ENCODE measurements at regions not wholly inside any gene's neighbourhood (a gene's known extent, or its start where the extent isn't known, plus 50 kb on each side); places are given as distances from the start of the nearest gene placed in this dataset.

DNA sequence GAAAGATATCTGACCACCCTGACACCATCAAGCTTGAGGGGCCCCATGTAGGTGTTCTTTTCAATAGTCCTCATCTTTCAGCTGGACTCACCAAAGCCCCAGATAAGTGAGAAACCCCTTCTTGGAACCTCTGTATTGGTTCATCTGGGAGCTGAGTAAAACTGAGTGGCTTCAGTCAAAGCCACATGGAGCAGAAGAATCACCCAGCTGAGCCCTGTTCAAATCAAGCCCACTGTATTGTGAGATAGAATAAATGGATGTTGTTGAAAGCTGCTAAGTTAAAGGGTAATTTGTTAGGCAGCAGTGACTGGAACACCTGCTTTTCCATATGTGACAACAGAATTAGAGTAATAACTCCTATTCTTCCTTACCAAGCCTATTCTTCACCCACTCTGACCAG, 64.8 kb upstream of the SDK1 start:
- H3K27ac ChIP-seq (ENCODE audit: low read depth, low read length) = no peak overlapping the region
- H3K4me1 ChIP-seq (ENCODE audit: insufficient read depth, low read length) = no peaks in the 10 kb centered on the region
- no peaks in the 10 kb centered on the region for H3K27me3 ChIP-seq (ENCODE audit: insufficient read depth, low read length)
- H3K36me3 ChIP-seq (ENCODE audit: insufficient read depth, low read length) = no peaks in the 10 kb centered on the region
- peaks cover 13% of the 10 kb centered on the region; the same call in 1 of the 2 replicates for H3K9me3 ChIP-seq (ENCODE audit: insufficient read depth, low read depth, low read length)
- H3K4me3 ChIP-seq (ENCODE audit: low read length) = no peak overlapping the region
- no peak overlapping the region for H3K9ac ChIP-seq (ENCODE audit: low read depth, low read length)

DNA sequence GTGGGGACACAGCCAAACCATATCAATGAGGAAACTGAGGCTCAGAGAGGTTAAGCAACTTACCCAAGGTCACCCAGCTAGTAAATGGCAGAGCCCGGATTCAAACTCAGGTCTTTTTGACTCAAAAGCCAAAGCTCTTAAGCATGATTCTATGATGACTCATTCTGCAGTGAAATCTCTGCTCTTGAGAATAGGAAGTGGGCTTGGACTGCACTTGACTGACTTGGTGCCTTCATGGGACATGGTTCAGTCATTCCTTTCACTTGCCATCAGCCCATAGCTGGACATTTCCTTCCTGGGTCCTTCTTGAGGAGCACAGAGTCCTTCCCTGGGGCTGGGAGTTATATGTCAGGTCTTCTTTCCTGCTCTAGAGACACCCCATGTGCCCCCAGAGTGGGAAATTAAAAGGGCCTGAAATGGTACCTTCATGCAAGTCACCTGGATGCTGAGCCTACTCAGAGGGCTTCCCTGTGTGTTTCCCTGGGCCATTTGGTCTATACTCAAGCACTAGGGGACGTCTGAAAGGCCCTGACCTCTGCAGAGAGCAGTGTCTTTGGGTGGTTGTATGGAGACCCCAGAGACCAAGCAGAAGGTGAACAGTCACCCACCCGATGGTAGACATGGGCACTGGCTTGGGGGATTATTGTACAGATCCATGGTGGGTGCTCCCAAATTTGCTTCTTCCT, 62.4 kb upstream of the SDK1 start:
- 88% methylated on average over 3 of the region's 3 CpGs for WGBS
- Histone ChIP-seq H3K4me1 (ENCODE audit: insufficient read depth, low read length) (peaks cover under 1% of the 10 kb centered on the region; the same call in 1 of the 2 replicates), H3K4me3 (ENCODE audit: low read length) (no peak overlapping the region), H3K9me3 (ENCODE audit: insufficient read depth, low read depth, low read length) (peaks cover 13% of the 10 kb centered on the region; the same call in 1 of the 2 replicates), H3K27ac (ENCODE audit: low read depth, low read length) (no peak overlapping the region), H3K36me3 (ENCODE audit: insufficient read depth, low read length) (no peaks in the 10 kb centered on the region), H3K27me3 (ENCODE audit: insufficient read depth, low read length) (no peaks in the 10 kb centered on the region), H3K9ac (ENCODE audit: low read depth, low read length) (no peak overlapping the region)

- Histone ChIP-seq H3K9me3 (ENCODE audit: insufficient read depth, low read depth, low read length) (peaks cover 13% of the 10 kb centered on the region; the same call in 1 of the 2 replicates), H3K4me3 (ENCODE audit: low read length) (no peak overlapping the region), H3K27ac (ENCODE audit: low read depth, low read length) (no peak overlapping the region), H3K36me3 (ENCODE audit: insufficient read depth, low read length) (no peaks in the 10 kb centered on the region), H3K27me3 (ENCODE audit: insufficient read depth, low read length) (no peaks in the 10 kb centered on the region), H3K9ac (ENCODE audit: low read depth, low read length) (no peak overlapping the region), H3K4me1 (ENCODE audit: insufficient read depth, low read length) (peaks cover 7% of the 10 kb centered on the region; the same call in 1 of the 2 replicates)
- WGBS = 93% methylated on average over 12 of the region's 12 CpGs
Observed at GRCh38 chr7:3239291-3239691, 61.8 kb upstream of the SDK1 start.

DNA sequence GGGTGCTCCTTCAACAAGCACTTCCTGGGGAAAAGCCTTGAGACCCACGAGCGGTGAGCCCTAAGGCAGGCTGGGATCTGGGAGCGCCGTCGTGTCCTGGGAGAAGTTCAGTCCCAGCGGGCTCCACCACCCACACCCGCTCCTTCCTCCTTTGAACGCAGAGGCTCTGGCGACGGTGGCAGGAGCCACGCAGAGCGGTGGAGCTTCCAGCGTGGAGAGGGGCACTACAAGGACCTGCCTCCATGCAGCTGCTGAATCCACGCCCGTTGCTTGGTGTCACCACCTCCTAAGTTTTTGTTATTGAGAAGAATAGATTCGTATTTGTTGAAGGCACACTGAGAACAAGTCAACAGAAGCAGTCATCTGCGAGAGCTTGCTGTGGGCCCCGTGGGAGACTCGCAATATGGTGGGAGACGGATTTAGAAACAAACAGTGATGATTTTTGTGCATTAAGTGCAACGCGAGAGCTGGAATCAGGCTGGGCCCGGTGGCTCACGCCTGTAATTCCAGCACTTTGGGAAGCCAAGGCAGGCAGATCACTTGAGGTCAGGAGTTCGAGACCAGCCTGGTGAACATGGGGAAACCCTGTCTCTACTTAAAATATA, 60.1 kb upstream of the SDK1 start:
- H3K27me3 ChIP-seq (ENCODE audit: insufficient read depth, low read length) = no peaks in the 10 kb centered on the region
- H3K27ac ChIP-seq (ENCODE audit: low read depth, low read length) = no peak overlapping the region
- peaks cover 14% of the 10 kb centered on the region; the same call in 1 of the 2 replicates for H3K4me1 ChIP-seq (ENCODE audit: insufficient read depth, low read length)
- WGBS = 93% methylated on average over 25 of the region's 25 CpGs
- H3K4me3 ChIP-seq (ENCODE audit: low read length) = no peak overlapping the region
- H3K9me3 ChIP-seq (ENCODE audit: insufficient read depth, low read depth, low read length) = peaks cover 7% of the 10 kb centered on the region; the same call in 1 of the 2 replicates
- no peaks in the 10 kb centered on the region for H3K36me3 ChIP-seq (ENCODE audit: insufficient read depth, low read length)
- no peak overlapping the region for H3K9ac ChIP-seq (ENCODE audit: low read depth, low read length)

GRCh38 chr7:3241686-3242258, 59.3 kb upstream of the SDK1 start:
- peaks cover 3% of the 10 kb centered on the region; the same call in 1 of the 2 replicates for H3K9me3 ChIP-seq (ENCODE audit: insufficient read depth, low read depth, low read length)
- H3K36me3 ChIP-seq (ENCODE audit: insufficient read depth, low read length) = no peaks in the 10 kb centered on the region
- no peak overlapping the region for H3K27ac ChIP-seq (ENCODE audit: low read depth, low read length)
- H3K4me3 ChIP-seq (ENCODE audit: low read length) = no peak overlapping the region
- peaks cover 14% of the 10 kb centered on the region; the same call in 1 of the 2 replicates for H3K4me1 ChIP-seq (ENCODE audit: insufficient read depth, low read length)
- 92% methylated on average over 6 of the region's 6 CpGs for WGBS
- no peak overlapping the region for H3K9ac ChIP-seq (ENCODE audit: low read depth, low read length)
- no peaks in the 10 kb centered on the region for H3K27me3 ChIP-seq (ENCODE audit: insufficient read depth, low read length)

GRCh38 chr7:3242398-3242972, 58.6 kb upstream of the SDK1 start:
- no peak overlapping the region for H3K4me3 ChIP-seq (ENCODE audit: low read length)
- H3K9ac ChIP-seq (ENCODE audit: low read depth, low read length) = no peak overlapping the region
- no peak overlapping the region for H3K27ac ChIP-seq (ENCODE audit: low read depth, low read length)
- H3K9me3 ChIP-seq (ENCODE audit: insufficient read depth, low read depth, low read length) = peaks cover 6% of the 10 kb centered on the region; the same call in 1 of the 2 replicates
- WGBS = 86% methylated on average over 2 of the region's 2 CpGs
- H3K36me3 ChIP-seq (ENCODE audit: insufficient read depth, low read length) = no peaks in the 10 kb centered on the region
- no peaks in the 10 kb centered on the region for H3K27me3 ChIP-seq (ENCODE audit: insufficient read depth, low read length)
- peaks cover 14% of the 10 kb centered on the region; the same call in 1 of the 2 replicates for H3K4me1 ChIP-seq (ENCODE audit: insufficient read depth, low read length)

- Histone ChIP-seq H3K9ac (ENCODE audit: low read depth, low read length) (no peak overlapping the region), H3K27ac (ENCODE audit: low read depth, low read length) (no peak overlapping the region), H3K4me3 (ENCODE audit: low read length) (no peak overlapping the region), H3K36me3 (ENCODE audit: insufficient read depth, low read length) (no peaks in the 10 kb centered on the region), H3K27me3 (ENCODE audit: insufficient read depth, low read length) (no peaks in the 10 kb centered on the region), H3K9me3 (ENCODE audit: insufficient read depth, low read depth, low read length) (peaks cover 6% of the 10 kb centered on the region; the same call in 1 of the 2 replicates), H3K4me1 (ENCODE audit: insufficient read depth, low read length) (peaks cover 14% of the 10 kb centered on the region; the same call in 1 of the 2 replicates)
- 83% methylated on average over 5 of the region's 5 CpGs for WGBS
Observed at GRCh38 chr7:3243256-3243655, 57.8 kb upstream of the SDK1 start.

DNA sequence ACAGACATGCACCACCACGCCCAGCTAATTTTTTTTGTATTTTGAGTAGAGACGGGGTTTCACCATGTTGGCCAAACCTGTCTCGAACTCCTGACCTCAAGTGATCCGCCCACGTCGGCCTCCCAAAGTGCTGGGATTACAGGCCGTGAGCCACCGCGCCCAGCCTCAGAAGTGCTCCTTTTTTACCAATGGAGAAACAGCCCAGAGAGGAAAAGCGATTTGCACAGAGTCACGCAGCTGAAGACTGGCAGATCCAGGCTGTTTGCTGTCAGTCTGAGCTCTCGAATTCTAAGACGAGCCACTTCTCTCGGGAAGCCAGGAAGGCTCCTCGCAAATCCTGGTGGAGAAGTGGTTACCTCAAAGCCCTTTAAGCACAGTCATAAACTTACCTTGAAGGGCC, 57.4 kb upstream of the SDK1 start:
- Histone ChIP-seq H3K4me1 (ENCODE audit: insufficient read depth, low read length) (peaks cover 16% of the 10 kb centered on the region; the same call in 1 of the 2 replicates), H3K9me3 (ENCODE audit: insufficient read depth, low read depth, low read length) (peaks cover 6% of the 10 kb centered on the region; the same call in 1 of the 2 replicates), H3K4me3 (ENCODE audit: low read length) (no peak overlapping the region), H3K27me3 (ENCODE audit: insufficient read depth, low read length) (no peaks in the 10 kb centered on the region), H3K9ac (ENCODE audit: low read depth, low read length) (no peak overlapping the region), H3K36me3 (ENCODE audit: insufficient read depth, low read length) (no peaks in the 10 kb centered on the region), H3K27ac (ENCODE audit: low read depth, low read length) (no peak overlapping the region)
- 87% methylated on average over 15 of the region's 15 CpGs for WGBS

DNA sequence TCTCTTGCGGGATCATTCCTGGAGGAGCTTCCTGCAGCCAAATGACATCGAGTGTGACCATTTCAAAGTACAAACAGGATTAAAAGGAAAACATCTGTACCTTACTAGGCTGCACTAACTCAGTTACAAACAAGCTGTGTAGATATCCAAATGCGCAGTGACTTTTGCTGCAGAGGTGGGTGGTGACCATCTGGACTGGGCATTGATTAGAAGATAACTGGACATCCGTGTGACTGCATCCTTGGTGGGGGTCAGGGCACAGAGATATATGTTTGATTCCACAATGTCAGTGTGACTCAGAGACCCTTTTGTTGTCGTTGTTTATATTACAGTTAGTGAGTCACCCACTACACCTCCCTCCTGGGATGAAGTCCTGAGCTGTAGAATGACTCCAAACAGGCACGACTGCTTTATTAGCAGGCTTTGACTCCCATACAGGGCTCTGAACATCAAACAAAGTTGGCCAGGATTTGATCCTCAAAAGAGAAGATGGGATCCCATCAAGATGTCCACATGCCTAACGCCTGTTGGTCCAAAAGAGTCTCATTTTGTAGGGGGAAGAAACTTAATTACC, 56.7 kb upstream of the SDK1 start:
- H3K27ac ChIP-seq (ENCODE audit: low read depth, low read length) = no peak overlapping the region
- 72% methylated on average over 7 of the region's 7 CpGs for WGBS

GRCh38 chr7:3245077-3245476, 56.0 kb upstream of the SDK1 start:
- 87% methylated on average over 2 of the region's 2 CpGs for WGBS
- no peaks in the 10 kb centered on the region for H3K36me3 ChIP-seq (ENCODE audit: insufficient read depth, low read length)
- H3K9me3 ChIP-seq (ENCODE audit: insufficient read depth, low read depth, low read length) = peaks cover 6% of the 10 kb centered on the region; the same call in 1 of the 2 replicates
- no peak overlapping the region for H3K9ac ChIP-seq (ENCODE audit: low read depth, low read length)
- H3K27ac ChIP-seq (ENCODE audit: low read depth, low read length) = no peak overlapping the region
- H3K4me1 ChIP-seq (ENCODE audit: insufficient read depth, low read length) = peaks cover 16% of the 10 kb centered on the region; the same call in 1 of the 2 replicates
- H3K27me3 ChIP-seq (ENCODE audit: insufficient read depth, low read length) = no peaks in the 10 kb centered on the region
- no peak overlapping the region for H3K4me3 ChIP-seq (ENCODE audit: low read length)

More for the DNA sequence above, 56.7 kb upstream of the SDK1 start:
- no peak overlapping the region for H3K4me3 ChIP-seq (ENCODE audit: low read length)
- H3K4me1 ChIP-seq (ENCODE audit: insufficient read depth, low read length) = peaks cover 16% of the 10 kb centered on the region; the same call in 1 of the 2 replicates
- no peaks in the 10 kb centered on the region for H3K27me3 ChIP-seq (ENCODE audit: insufficient read depth, low read length)
- no peak overlapping the region for H3K9ac ChIP-seq (ENCODE audit: low read depth, low read length)
- H3K36me3 ChIP-seq (ENCODE audit: insufficient read depth, low read length) = no peaks in the 10 kb centered on the region
- H3K9me3 ChIP-seq (ENCODE audit: insufficient read depth, low read depth, low read length) = peaks cover 6% of the 10 kb centered on the region; the same call in 1 of the 2 replicates
